Brain microvascular endothelial cell (primary cell): ENCODE measurements at regions not wholly inside any gene's neighbourhood (a gene's known extent, or its start where the extent isn't known, plus 50 kb on each side); places are given as distances from the start of the nearest gene placed in this dataset.
"Not testable (repeated sequence)": the region's sequence is repeated elsewhere in the genome, so short reads cannot be mapped to it uniquely, and the experiment has no call there.

Experiments used
- DNase-seq: peaks from one replicate; pipeline ENCODE4 v3.0.0-alpha.2; 2020
- H3K27ac ChIP-seq: fragments of 250-450 bp; sonication (Bioruptor Pico); 2 replicates; pipeline ENCODE4 v1.5.1; 2020; ENCODE audit warnings: mild to moderate bottlenecking, moderate library complexity
- H3K27me3 ChIP-seq: fragments of 250-450 bp; sonication (Bioruptor Pico); replicated peaks from 2 replicates; pipeline ENCODE4 v1.5.1; 2020; ENCODE audit warnings: mild to moderate bottlenecking
- H3K36me3 ChIP-seq: fragments of 250-450 bp; sonication (Bioruptor Pico); replicated peaks from 2 replicates; pipeline ENCODE4 v1.5.1; 2020; ENCODE audit warnings: mild to moderate bottlenecking
- H3K4me3 ChIP-seq: 2 replicates; pipeline ENCODE4 v1.5.1; 2011; ENCODE audit warnings: low read depth, mild to moderate bottlenecking, control low read depth, low read length, moderate library complexity
- CTCF ChIP-seq: IDR thresholded peaks from 2 replicates; pipeline ENCODE4 v1.5.1; 2011; ENCODE audit warnings: low read depth, mild to moderate bottlenecking, moderate library complexity, low read length, control low read depth, inconsistent platforms; ENCODE audit errors: missing control alignments
- in situ Hi-C: cut with HindIII; loops from 2 replicates; pipeline ENCODE4 v1.10.0; 2017; ENCODE audit warnings: low sequenced_read_pairs, low pct_ligation_motif_present

- in situ Hi-C loops = no loop called here
- H3K27me3 ChIP-seq = no peaks in the 10 kb centered on the region
- H3K27ac ChIP-seq = no peak overlapping the region
- DNase-seq = no peak
- H3K4me3 ChIP-seq = no peak overlapping the region
- no peaks in the 10 kb centered on the region for H3K36me3 ChIP-seq
- TF ChIP-seq CTCF = no peak
These were observed 1324.2 kb downstream of the TECRL start for GRCh38 chr4:63085091-63085490.

- H3K27ac ChIP-seq = no peak overlapping the region
- in situ Hi-C loops = no loop called here
- no peak for DNase-seq
- no peak for TF ChIP-seq CTCF
- no peak overlapping the region for H3K4me3 ChIP-seq
- no peaks in the 10 kb centered on the region for H3K36me3 ChIP-seq
- no peaks in the 10 kb centered on the region for H3K27me3 ChIP-seq
These were observed 1328.3 kb downstream of the TECRL start for GRCh38 chr4:63080934-63081333.

- Histone ChIP-seq H3K27me3 (no peaks in the 10 kb centered on the region), H3K27ac (no peak overlapping the region), H3K36me3 (no peaks in the 10 kb centered on the region), H3K4me3 (no peak overlapping the region)
- in situ Hi-C loops = no loop called here
- TF ChIP-seq CTCF = no peak
- no peak for DNase-seq
These were observed 1345.5 kb downstream of the TECRL start for GRCh38 chr4:63063760-63064159.

- H3K36me3 ChIP-seq, in situ Hi-C loops, H3K4me3 ChIP-seq, H3K27ac ChIP-seq, DNase-seq, H3K27me3 ChIP-seq: not testable (repeated sequence)
These were observed 1346.4 kb downstream of the TECRL start for GRCh38 chr4:63062891-63063290.

GRCh38 chr4:63049726-63050125 lies 1359.5 kb downstream of the TECRL start:
- Histone ChIP-seq H3K27ac (no peak overlapping the region), H3K27me3 (no peaks in the 10 kb centered on the region)
- in situ Hi-C loops = no loop called here

GRCh38 chr4:63049278-63049677 lies 1360.0 kb downstream of the TECRL start:
- no peaks in the 10 kb centered on the region for H3K27me3 ChIP-seq
- in situ Hi-C loops = no loop called here
- no peaks in the 10 kb centered on the region for H3K36me3 ChIP-seq
- no peak for TF ChIP-seq CTCF
- H3K4me3 ChIP-seq = no peak overlapping the region
- DNase-seq = no peak
- no peak overlapping the region for H3K27ac ChIP-seq

More at GRCh38 chr4:63049726-63050125, 1359.5 kb downstream of the TECRL start:
- no peak for TF ChIP-seq CTCF
- no peaks in the 10 kb centered on the region for H3K36me3 ChIP-seq
- DNase-seq = no peak
- H3K4me3 ChIP-seq = no peak overlapping the region
